ENCODE measurements at regions not wholly inside any gene's neighbourhood (a gene's known extent, or its start where the extent isn't known, plus 50 kb on each side); places are given as distances from the start of the nearest gene placed in this dataset.
A peak's percentile ranks its signal among the peaks of the same experiment; 100 is the strongest.

GRCh38 chr11:107218123-107219013, 200.1 kb upstream of the GUCY1A2 start:
- peak in 1 of 2 experiments; percentile 33 for DNase-seq

DNA sequence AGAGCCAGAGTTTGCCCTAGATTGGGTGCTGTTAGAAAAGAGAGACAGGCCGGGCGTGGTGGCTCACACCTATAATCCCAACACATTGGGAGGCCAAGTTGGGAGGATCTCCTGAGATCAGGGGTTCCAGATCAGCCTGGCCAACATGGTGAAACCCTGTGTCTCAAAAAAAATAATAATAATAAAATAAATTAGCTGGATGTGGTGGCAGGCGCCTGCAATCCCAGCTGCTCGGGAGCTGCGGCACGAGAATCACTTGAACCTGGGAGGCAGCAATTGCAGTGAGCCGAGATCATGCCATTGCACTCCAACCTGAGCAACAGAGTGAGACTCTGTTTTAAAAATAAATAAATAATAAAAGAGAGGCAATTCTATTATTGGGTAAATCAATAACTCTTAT, 199.2 kb upstream of the GUCY1A2 start:
- no peak for DNase-seq

DNA sequence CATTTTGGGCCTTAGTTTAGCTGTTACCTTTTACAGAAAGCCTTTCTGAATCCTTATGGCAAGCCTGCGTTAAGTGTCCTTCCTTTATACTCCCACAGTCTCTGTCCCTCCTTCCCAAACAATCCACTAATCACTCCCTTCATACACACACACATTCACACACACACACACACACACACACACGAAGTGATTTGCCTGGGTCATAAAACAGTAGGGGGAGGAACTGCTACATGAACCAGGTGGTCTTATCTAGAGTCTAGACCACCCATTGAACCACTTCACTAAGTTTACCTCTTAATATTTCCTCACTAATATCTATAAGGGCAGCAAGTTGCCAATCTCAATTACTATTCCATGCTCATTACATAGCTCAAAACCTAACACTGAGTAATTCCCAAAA, 196.7 kb upstream of the GUCY1A2 start:
- no peak for DNase-seq

DNA sequence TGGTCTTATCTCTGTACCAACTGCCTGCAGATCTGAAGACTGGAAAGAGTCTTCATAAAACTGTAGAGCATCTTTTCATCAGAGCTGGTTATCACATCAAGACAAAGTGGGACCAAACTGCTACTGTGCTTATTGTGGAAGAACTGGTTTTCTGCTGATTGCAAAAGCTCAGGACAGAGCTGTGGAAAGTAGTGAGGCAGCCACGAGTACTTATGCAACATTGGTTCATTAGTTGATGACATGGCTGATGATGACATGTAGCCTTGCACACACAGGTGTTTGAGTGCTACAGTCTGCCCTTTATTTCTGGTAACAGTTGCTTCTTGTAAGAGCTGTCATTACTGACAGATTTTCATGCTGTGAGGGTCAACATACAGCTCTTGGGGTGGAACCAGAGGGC, 185.4 kb upstream of the GUCY1A2 start:
- DNase-seq, result no peak

- DNase-seq, result no peak
Measured at GRCh38 chr11:107202241-107202640, 184.0 kb upstream of the GUCY1A2 start.

DNA sequence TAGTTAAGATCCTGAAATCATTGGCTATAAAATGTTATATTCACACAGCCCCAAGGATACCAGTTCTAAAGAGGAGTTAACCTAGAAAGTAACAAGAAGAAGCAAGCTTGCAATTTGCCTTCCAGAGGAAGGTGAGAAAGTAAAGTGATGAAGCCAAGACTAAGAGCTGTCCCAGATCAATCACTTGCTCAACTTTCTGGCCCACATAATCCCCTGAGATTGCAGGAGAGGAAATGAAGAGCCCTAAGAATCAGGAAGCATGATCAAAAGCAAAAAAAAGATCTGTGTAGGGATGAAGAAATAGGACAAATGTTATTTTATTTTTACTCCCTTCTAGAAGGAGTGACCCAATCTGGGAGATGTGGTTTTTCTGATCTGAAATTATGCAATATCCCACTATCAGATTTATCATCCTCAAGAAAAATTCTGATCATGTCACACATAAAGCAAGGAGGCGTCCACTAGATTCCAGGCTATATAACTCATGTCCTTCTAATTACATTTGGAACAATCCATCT, 180.3 kb upstream of the GUCY1A2 start:
- DNase-seq, result no peak

GRCh38 chr11:107197932-107198331, 179.7 kb upstream of the GUCY1A2 start:
- DNase-seq, result no peak

DNA sequence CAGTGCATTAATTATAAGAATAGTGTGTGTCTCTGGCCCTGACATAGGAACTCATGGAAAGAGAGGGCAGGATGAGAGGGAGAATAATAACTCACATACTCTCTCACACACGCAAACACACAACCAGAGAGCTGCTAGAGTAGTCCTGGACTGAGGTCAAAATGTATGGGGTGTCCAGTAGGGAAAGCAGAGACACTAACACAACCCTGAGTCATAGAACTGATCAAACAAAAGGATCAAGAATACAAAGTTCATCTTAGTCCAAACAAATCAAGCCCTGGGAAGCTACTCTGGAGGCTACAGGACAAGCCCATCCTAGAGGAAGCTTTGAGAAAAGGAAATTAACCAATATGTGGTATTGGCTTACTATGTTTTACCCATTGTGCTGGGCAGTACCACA, 178.5 kb upstream of the GUCY1A2 start:
- no peak for DNase-seq

DNA sequence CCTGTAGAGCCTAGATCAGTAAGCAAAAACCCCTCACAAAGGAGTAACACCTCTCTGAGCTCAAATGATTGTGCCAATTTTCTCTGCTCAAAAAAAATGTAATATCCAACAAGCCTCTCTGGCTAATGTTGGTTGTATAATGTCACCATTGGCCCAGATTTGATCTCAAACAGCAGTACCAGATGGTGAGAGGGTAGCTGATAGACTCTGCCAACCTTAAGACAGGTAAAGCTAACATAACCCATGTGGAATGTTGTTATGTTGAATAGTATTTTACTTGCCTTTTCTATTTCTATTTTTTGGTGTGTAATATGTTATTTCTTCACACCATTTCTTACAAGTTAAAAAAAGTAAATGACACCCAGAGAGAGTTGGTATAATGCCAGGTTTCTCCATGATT, 166.7 kb upstream of the GUCY1A2 start:
- DNase-seq, result no peak

GRCh38 chr11:107183953-107184352, 165.7 kb upstream of the GUCY1A2 start:
- DNase-seq, result no peak

DNA sequence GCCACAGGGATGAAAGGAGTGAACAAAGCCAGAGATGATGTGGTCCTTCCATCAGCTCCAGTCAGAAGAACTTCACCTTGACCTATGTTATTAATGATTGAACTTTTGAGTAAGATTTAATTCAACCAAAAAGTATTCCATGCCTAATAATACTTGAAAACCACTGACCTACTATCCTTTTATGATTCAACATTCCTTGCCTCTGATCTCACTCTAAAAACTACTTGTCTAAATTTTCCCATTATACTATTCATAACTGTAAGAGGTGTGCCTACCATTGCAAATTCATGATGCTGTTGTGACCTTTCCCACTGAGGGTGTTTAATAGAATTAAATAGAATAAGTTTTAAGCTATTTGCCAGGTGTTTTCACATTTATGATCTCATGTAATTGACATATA, 164.7 kb upstream of the GUCY1A2 start:
- no peak for DNase-seq

GRCh38 chr11:107180236-107180635, 162.0 kb upstream of the GUCY1A2 start:
- no peak for DNase-seq

- DNase-seq, result no peak
Measured at GRCh38 chr11:107179829-107180228, 161.6 kb upstream of the GUCY1A2 start.

DNA sequence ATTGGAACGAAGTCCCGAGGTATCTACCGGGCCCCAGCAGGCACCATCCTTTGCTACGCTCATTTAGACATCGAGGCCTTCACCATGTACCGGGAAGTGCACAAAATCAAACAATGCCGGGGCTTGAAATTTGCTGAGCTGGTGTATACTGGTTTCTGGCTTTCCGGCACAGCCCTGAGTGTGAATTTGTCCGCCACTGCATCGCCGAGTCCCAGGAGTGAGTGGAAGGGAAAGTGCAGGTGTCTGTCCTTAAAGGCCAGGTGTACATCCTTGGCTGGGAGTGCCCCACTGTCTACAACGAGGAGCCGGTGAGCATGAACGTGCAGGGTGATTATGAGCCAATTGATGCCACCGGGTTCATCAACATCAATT, 158.8 kb upstream of the GUCY1A2 start:
- DNase-seq, result no peak

GRCh38 chr11:107176148-107177105, 158.2 kb upstream of the GUCY1A2 start:
- no peak for DNase-seq

DNA sequence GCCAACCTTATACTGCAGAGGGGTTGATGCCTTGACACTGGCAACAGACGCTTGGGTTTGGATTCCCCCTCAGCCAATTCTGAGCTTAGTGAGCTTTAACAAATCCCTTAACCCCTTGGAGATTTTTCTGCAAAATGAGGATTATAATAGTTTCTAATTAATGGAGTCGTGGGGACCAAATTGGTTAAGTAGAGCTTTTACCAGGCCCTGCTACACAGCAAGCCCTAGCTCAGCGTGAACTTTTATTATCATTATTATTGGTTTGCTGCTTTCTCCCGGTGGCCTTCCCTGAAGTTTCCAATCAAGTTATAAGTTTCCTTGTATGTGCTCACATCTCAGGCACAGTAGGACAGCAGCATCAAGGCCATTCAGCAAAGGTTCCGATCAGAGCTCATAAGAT, 156.6 kb upstream of the GUCY1A2 start:
- no peak for DNase-seq

DNA sequence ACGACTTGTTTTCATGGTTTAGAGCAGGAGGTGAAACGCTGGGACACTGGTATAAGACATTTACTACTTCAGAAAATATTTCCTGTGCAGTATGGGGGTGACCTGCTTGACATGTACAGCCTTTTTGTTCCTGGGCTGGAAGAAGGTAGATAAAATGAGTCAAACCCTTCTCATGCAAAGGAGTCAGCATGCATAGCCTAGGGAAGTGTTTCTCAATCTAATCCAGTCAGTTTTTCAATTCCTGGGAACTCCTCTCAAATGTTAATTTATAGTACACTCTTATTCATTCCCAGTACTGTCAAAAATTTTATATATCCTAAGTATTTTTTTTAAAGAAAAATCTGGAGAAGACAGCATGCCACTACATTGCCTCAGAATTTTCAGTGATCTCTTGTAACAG, 154.7 kb upstream of the GUCY1A2 start:
- no peak for DNase-seq

DNA sequence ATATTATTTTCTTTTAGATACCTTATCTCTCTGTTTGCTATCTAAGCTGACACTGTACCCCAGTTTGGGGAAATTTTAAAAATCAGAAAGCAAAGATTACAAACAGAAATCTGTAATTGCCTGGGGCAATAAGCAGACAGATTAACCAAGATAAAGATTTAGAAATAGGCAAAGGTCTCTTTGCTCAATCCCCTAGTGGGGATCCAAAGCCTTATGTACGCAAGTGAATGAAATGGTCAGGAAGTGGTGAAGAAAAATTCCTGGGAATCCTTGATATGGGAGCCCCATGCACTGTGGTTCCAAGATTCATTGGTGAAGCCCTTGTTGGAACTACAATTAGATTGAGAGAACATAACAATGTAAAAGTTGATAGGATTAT, 139.5 kb upstream of the GUCY1A2 start:
- no peak for DNase-seq

- DNase-seq, result no peak
Measured at GRCh38 chr11:107157146-107157808, 139.0 kb upstream of the GUCY1A2 start.

DNA sequence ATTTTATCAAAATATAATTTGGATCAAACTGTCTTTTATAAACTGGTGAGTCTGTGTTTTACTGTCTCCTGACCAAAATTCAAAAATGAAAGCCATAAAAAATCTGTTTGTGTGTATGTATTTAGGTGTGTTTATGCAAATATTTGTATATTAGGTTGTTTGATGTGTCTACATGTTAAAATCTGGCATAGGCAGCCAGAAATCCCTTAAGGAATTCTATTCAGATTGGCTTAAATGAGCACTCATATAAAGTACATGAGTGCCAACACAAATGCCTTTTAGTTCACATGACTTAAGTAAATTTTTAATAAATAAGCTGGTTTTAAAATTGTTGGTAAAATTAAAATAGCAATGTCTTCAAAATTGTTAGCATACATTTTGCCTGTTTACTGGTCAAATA, 133.3 kb upstream of the GUCY1A2 start:
- DNase-seq, result no peak

- no peak for DNase-seq
Measured at GRCh38 chr11:107151158-107151557, 132.9 kb upstream of the GUCY1A2 start.

- no peak for DNase-seq
Measured at GRCh38 chr11:107140983-107141382, 122.7 kb upstream of the GUCY1A2 start.

- DNase-seq, result no peak
Measured at GRCh38 chr11:107139396-107139795, 121.1 kb upstream of the GUCY1A2 start.
